GM21786 (cell line): ENCODE measurements at regions not wholly inside any gene's neighbourhood (a gene's known extent, or its start where the extent isn't known, plus 50 kb on each side); places are given as distances from the start of the nearest gene placed in this dataset.
"Not testable (repeated sequence)": the region's sequence is repeated elsewhere in the genome, so short reads cannot be mapped to it uniquely, and the experiment has no call there.

Experiments used
- ATAC-seq: cut with Tn5 transposase; IDR thresholded peaks from one replicate; pipeline ENCODE4 v1.9.1; 2021; ENCODE audit not compliant: unreplicated experiment

GRCh38 chr6:112401083-112401482 is 54.0 kb downstream of the RFPL4B start:
- no peak for ATAC-seq

GRCh38 chr6:112407101-112407590 is 60.0 kb downstream of the RFPL4B start:
- ATAC-seq = no peak

- ATAC-seq = no peak
These were observed 61.4 kb downstream of the RFPL4B start for GRCh38 chr6:112408522-112408921.

DNA sequence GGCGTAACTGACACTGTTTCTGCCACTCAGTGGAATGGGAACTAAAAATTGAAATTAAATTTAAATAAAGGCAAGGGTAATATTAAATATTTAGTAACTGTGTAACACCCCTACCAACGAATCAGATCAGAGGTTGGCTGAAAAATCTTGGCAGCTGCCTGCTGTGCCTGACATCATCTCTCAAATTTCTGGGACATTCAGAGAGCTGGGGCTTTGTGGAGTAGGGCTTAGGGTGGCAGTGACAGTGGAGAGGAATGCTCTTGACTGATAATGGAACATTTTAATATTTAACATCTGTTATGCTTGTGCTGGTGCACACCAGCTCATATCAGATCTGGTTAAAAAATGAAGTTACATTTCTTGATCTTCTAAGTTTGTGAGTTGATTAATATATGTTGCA is 62.2 kb downstream of the RFPL4B start:
- no peak for ATAC-seq

DNA sequence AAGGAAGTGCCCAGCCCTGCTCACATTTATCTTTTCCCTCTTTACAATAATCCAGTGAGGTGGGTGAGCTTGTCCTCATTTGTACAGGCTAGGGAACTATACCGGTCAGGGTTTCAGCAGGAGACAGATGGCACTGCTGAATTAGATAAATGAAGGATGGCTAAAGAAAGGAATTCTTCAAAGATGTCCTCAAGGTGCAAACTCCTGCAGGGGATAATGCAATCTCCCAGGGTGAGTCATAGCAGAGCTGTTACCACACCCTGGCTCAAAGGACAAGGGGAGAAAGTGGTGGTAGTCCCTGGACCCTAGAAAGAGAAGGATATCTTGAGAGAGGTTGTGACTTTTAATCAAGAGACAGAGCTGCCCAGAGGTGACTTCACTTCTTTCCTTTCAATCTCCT is 66.7 kb downstream of the RFPL4B start:
- no peak for ATAC-seq

DNA sequence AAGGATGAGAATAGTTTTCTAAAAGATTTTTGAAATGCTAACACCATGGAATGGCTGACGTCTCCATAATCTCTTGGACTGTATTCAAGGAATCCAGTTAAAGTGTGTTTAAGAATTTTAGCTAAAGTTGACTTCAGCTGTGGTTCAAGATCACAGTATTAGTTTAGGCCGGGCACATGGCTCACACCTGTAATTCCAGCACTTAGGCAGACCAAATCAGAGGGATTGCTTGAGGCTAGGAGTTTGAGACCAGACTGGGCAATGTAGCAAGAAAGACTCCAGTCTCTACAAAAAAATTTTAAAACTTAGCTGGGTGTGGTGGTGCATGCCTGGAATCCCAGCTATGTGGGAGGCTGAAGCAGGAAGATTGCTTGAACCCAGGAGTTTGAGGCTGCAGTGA is 68.2 kb downstream of the RFPL4B start:
- ATAC-seq = no peak

DNA sequence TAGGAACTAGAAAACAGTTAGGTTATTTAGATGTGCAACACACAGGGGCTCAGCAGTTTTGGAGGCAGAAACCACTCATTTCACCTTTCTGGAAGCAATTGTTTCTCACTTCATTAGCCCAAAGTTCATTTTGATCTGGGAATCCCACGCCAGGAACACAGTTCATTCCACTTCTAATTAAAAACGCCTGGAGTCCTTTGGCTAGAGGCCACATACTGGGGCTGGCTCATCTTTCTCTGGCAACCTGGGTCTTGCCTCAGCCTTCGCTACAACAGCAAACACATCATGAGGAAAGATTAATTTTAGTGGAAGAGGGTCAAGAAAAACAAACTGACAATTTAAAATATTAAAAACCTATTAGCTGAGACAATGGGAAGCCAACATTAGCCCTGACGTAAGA is 69.7 kb downstream of the RFPL4B start:
- ATAC-seq = no peak

GRCh38 chr6:112427011-112427410 is 79.9 kb downstream of the RFPL4B start:
- ATAC-seq = not testable (repeated sequence)

DNA sequence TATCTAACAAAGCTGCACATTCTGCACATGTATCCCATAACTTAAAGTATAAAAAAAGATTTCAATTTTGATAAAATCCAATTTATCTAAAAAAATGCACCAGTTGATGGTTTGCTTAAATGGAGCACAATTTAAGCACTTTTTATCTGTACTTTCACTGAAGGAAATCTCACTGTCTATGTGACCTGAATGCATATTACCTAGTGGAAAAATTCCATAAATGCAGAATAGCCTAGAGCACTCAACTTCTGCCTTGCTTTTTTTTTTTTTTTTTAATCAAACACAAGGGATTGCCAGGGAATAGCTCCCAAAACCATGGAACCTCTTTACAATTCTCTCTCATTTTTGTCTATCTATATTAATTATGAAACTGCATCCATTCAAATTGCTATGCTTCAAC is 80.4 kb downstream of the RFPL4B start:
- ATAC-seq = no peak

GRCh38 chr6:112428477-112428876 is 81.3 kb downstream of the RFPL4B start:
- ATAC-seq = no peak

DNA sequence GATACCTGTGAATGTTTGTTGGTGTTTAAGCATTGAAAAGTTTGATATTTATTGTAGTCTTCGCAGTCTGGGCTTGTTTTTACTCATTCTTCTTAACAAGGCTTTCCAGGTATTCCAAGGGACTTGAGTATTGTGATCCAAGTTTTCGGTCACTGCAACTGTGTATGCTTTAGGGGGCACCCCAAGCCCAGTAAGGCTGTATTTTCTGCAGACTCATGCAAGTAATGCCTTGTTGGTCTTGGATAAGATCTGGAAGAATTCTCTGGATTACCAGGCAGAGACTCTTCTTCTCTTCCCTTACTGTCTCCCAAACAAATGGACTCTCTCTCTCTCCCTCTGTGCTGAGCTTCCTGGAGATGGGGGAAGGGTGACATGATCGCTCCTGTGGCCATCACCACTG is 82.1 kb downstream of the RFPL4B start:
- ATAC-seq = no peak

DNA sequence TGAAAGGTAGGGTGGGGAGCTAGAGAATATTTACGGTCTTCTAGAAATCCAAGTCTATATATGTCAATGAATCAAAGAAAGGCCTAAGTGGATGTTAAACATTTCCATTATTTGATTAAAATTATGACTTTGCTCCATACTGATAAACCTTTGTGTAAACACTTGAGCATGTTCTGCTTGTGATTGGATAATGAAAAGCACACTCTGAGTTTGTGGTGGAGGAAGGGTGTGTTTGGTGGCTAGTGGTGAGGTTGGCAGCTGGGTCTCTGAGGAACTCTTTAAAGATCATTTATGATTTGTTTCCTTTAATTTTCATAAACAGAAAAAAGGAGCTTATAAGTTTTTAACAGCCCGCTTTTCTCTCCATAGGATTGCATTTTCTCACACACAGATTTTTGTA is 84.7 kb downstream of the RFPL4B start:
- no peak for ATAC-seq

DNA sequence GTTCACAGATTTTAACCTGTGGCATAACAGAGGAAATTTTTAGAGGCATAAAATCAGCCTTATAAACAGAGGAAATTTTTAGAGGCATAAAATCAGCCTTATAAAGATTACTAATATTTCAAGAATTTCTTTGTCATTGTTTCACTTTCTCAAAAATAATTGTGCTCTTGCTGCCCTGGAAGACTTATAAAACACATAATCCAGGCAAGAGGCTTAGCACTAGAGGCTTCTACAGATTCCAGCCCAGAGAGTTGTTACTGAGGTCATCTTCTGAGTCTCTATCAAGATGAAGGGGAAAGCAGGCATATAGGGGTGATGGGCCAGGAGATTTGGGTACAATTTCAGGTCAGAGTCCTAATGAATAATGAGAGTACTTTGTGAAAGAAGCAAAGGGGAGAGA is 85.7 kb downstream of the RFPL4B start:
- ATAC-seq = no peak

GRCh38 chr6:112433457-112433856 is 86.3 kb downstream of the RFPL4B start:
- no peak for ATAC-seq

GRCh38 chr6:112434896-112435435 is 87.8 kb downstream of the RFPL4B start:
- no peak for ATAC-seq

DNA sequence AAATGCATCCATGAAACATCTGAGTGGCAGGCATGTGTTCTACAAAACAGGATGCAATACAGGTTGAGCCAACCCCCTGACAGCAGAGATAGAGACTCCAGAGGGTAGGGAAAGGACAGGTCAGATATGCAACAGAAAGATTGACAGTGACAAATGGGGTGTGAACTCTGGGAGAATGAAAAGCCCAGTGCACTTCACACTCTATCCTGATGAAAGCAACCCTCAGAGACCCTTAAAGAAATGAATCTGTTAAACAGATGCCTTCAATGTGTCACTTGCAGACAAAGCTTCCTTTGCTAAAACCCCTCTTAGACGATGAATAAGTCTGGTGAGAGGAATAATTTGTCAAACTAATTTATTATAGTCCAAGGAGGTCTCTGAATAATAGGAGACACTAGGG is 89.9 kb downstream of the RFPL4B start:
- ATAC-seq = no peak

DNA sequence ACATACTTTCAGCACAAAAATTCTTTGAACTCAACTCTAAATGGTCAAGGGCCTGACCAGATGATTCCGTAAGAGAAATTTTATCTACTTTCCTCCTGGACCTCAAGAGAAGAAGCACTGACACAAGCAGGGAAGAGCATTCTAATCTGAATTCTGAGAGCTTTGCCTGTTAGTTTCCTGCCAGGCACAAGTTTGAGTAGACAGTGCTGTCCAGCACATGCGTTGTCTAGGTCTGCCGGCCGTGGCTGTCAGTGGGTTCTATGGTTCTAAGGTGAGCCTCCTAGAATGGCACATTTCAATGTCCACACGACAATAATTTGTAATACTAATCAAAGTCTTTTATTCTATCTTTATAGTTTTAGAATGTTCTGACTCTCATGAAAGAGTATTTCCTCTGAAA is 91.9 kb downstream of the RFPL4B start:
- no peak for ATAC-seq

DNA sequence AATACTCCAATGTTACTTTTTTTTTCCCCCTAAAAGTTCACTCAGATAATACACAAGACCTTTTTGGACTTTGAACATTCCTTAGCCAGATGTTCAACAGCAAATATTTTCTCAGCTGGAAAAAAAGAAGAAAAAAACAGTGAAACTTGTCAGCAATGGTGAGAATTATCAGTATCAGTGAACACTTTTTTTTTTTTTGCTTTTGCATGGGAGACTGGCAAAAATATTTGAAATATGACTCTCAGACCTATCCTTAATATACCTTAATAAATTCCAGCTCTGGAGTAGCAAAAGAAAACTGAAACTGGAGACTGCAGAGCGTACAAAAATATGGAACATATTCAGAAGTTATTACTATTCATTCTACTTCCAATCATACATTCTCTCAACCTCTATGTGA is 92.3 kb downstream of the RFPL4B start:
- ATAC-seq = no peak

DNA sequence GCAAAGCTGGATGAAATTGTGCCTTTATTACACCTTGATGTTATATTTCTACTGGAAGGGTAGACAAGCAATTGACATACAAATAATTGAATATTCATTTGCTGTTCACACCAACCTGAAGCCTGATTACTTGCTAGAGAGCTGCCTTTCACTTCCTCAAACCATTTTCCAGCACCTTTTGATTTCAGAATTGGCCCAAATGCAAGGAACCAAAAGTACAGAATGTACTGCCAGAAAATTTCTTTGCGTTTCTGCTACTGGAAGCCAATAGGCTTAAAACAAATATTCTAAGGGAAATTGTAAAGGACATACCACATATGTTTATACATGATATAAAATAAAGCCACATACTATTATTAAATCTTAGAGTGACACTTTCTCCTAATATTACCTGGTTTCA is 94.5 kb downstream of the RFPL4B start:
- ATAC-seq = no peak

GRCh38 chr6:112443179-112444065 is 96.3 kb downstream of the RFPL4B start:
- no peak for ATAC-seq

GRCh38 chr6:112448786-112449185 is 101.7 kb downstream of the RFPL4B start:
- not testable (repeated sequence) for ATAC-seq

GRCh38 chr6:112450663-112451062 is 103.5 kb downstream of the RFPL4B start:
- ATAC-seq = no peak

GRCh38 chr6:112457886-112458285 is 110.8 kb downstream of the RFPL4B start:
- no peak for ATAC-seq
